HG03103 (cell line): ENCODE measurements at regions not wholly inside any gene's neighbourhood (a gene's known extent, or its start where the extent isn't known, plus 50 kb on each side); places are given as distances from the start of the nearest gene placed in this dataset.

Experiments
- ATAC-seq: cut with Tn5 transposase; IDR thresholded peaks from one replicate; pipeline ENCODE4 v1.9.1; 2021; ENCODE audit warnings: low read depth; ENCODE audit not compliant: unreplicated experiment

DNA sequence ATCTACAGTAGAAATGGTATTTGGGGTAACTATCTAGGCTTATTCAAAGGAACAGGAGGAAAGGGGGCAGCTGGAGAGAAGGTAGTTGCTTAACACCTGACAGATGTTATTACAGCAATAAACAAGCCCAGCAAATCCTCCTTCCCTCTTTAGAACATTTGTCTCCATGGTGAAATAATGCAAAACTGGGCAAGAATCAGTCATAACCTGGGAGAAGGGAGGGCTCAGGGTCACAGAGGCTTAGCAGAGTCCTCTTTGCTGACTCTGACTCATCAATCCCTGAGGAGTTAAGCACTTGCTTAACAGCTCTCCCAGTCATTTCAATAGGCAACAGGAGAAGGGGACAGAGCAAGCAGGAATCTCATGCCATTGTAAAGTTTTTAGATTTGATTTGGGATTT is 230.3 kb downstream of the IBTK start:
- ATAC-seq, result no peak

DNA sequence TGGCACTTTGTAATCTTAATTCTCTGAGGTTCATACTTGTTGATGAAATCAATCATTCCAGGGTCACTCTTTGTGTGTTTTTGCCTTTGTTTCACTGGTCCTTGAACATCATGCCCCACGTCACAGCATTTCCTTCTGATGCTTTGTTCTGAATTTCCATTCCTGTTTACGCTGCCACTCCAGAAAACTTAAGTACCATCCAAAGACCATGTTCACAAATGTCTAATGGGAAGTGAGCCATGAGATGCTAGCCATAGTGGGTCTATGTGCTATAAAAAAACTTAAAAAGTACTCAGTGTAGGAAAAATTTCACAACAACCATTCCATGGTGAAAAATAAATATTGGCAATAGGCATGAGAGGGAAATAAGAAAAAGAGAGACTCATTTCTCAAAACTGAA is 232.0 kb downstream of the IBTK start:
- ATAC-seq, result no peak

DNA sequence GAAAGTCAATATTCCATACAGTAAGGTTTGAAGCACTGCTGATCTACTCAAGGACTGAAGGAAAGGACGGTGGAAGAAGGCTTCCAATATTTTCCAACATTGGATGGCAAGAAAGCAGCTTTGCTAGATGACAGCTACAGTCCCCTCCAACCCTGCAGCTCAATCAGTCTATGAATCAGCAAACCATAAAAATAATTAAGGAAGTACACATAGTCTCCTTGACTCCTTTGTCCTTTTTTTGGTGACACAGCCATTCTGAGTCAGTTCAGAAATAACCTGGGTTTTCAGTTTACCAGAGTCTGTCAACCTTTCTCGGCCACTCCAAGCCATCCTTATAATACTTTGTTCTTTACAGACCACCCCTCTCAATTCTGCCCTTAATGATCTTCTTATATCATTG is 232.5 kb downstream of the IBTK start:
- ATAC-seq, result no peak

DNA sequence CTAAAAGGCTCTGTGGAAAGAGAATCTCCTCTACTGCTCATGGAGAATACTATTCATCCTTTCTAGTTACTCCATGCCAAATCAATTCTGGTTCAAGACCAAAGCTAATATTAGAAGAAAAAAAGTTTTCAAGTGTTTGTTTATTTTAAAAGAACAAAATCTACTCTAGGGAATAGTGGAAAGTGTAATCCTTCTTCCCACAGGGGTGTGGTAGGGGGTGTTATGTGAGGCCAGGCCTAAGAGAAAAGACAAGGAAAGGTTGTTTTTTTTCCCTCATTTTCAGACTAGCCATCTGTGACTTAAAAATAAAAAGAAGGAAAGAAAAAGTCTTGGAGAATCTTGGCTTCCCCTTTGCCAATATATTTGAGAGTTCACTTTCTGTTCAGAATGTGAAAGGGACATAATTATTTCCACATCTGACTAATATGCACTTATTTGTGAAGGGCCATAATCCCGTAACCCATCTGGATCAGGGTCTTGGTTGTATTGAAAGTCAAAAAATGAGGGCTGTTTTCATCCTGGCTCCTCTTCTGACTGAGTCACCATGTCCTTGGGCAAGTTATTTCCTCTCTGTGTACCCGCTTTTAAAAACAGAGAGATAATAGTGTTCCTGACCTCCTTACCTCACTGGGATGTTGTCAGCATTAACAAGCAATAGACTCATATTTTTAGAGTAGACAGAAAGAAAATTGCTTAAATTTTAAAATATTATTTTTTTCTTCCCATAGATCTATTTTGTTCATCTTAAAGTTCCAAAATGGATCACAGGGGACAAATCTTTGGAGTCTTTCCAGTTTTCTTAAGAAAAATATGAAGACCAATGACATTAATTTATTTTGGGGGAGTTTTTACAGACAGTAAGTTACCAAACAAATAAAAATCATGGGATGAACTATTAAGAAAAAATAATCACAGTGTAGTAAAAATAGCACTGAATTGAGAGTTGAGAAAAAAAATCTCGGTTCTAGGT is 233.7 kb downstream of the IBTK start:
- ATAC-seq, result no peak

DNA sequence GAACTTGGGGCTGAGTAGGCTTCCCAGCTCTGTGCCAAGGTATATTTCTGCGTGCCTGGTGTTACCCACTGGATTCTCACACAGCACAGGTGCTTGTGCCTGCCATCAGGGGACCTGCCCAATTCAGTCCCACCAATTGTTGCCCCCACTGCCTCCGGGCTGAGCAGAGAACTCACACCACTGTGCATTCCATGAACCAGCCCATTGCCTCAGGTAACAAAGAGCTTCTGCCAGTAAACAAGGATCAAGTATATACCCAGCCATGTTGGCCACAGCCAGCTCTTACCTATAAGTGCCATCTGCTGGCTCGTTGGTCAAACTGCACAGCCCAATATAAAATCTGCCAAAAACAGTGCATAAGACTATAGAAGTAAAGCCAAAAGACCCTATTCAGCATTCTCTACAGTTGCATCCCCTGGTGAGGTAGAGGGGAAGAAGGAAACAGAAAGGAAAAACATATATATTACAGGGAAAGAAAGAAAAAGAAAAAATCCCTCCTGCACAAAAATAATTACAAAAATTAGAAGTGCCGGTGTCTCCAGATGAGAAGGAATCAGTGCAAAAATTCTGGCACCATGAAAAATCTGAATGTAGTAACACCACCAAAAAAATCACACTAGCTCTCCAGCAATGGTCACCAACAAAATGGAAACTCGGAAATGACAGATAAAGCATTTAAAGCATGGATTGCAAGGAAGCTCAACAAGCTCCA is 241.4 kb downstream of the IBTK start:
- no peak for ATAC-seq

DNA sequence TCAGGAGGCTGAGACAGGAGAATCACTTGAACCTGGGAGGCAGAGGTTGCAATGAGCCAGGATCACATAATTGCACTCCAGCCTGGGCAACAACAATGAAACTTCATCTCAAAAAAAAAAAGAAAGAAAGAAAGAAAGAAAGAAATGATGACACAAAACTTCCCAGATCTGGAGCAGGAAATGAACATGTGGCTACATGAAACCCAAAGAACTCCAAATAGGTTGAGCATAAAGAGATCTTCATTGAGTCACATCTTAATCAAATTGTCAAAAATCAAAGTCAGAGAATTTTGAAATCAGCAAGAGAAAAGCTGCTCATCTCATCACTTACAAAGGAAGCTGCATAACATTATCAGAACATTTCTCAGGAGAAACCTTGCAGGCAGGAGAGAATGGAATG is 247.0 kb downstream of the IBTK start:
- ATAC-seq, result no peak

DNA sequence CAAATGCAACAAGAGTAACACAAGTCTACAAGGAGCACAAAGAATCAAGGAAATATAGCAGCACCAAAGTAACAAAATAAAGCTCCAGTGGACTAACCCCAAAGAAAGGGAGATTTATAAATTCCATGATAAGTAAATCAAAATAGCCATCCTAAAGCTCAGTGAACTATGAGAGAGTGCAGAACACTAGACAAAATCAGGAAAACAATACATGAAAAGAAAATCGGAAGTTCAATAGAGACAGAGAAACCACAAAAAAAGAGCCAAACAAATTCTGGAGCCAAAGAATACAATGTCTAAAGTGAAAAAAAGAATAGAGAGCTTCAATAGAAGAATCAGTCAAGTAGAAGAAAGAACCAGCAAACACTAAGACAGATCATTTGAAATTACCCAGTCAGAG is 247.3 kb upstream of the TENT5A start:
- no peak for ATAC-seq

DNA sequence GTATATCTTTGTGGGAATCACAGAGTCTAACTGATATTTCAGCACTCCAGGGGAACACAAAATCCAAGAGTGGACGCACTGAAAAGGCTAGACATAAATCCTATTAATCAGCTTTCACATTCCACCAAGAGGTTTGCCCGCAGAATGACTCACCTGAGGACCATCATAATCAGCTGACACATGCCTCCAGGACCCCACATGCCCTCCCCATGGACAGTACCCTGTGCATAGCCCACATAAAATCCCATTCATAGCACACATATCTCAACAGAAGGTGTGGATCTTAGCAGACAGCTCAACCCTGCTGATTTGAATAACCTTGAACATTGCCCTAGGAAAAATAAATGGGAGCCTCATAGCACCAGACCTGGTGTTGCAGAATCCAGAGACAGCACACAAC is 246.8 kb upstream of the TENT5A start:
- no peak for ATAC-seq

DNA sequence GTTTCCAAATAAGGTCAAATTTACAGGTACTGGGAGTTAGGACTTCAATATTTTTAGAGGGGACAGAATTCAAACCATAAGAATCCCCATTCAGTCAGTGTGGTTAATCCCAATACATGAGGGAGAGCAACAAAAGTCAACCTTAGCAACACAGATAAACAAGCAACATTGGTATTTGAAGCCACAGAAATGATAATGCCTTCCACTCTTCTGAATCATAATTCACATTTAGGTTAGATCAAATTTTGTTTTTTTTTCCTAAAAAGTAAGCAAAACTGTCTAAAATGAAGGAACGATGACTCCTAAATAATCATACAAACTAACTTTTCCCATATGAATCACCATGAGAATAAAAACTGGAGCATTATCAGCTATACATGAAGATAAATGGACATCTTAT is 246.0 kb upstream of the TENT5A start:
- ATAC-seq, result no peak

DNA sequence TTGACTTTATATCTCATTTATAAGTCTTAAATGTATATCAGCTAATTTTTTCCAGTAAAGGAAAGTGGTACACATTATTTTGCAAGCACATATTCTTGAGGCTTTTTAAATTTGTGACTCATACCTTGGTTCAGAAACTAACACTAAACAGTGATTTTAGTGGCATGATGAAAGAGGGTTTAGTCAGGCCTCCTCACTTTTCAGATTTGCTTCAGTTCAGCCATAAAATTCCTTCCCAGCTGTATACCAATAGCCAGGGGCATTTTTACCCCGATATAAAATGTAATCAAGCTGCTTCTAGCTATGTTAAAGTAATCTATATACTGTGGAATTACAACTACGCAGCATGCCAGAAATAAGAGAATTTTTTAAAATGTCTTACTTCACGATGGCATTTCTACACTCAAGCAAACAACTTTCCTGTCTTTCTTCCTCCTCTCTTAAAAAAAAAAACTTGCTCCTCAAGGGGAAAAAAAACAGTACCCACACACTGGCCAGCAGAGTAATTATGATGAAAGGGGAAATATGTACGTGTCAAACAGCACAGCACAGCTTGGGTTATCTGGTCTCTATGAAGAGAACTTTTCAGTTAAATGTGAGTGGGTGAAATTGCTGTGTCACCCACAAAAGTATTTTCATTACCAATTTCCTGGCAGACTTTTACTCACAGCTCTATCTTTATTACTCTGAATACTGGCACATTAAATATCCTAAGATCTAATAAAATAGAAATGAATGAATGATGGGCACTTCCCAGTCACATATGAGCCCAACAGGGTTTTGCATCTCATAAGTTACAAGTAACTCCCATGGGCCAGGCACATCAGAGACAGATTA is 244.8 kb upstream of the TENT5A start:
- no peak for ATAC-seq

DNA sequence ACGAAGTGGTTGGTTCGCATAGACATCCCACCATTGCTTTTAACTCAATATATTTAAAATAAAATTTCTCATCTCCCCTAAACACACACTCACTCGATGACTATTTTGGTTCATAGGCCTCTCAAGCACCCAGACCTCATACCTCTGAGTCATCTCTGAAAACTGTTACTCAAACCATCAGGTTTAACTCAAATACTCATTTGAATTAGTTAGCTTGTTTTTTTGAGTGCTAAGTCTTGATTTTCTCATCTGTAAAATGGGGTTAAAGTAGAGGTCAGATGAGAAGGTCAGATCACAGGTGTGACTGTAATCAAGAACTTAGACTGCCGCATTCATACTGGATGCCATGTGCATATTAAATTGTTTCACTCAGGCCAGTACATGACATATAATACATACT is 243.9 kb upstream of the TENT5A start:
- ATAC-seq, result no peak

DNA sequence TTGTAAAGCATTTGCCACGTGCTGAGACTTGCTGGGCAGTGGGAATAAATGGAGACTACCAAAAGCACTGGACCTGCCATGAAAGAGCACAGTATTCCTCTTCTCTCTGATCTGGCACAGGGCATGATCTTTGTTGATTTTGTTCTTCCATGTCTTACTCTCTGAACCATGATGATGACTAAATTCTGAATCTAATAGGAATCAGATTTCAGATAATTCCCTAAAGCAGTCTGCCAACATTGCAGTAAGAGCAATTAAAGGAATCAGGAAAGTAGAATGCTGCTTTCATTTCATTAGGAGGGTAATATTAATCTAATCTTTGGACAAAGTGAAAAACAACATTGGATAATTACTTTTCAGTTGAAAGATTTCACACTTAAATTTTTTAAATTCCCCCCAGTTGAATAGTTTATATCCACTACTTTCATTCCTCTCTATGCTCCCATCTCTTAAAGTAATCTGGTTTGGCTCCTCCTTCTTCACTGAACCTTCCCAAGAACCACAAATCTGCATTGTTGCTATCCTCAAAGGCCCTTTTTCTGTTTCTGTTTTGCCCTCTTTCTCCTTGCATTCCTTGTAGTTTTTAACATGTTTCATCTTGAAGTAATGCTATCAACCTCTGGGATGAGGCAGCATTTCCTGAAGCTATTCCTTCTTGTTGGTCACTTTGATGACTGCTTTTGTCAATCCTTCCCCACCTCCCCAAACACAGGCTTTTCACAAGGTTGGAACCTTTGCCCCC is 243.2 kb upstream of the TENT5A start:
- no peak for ATAC-seq

DNA sequence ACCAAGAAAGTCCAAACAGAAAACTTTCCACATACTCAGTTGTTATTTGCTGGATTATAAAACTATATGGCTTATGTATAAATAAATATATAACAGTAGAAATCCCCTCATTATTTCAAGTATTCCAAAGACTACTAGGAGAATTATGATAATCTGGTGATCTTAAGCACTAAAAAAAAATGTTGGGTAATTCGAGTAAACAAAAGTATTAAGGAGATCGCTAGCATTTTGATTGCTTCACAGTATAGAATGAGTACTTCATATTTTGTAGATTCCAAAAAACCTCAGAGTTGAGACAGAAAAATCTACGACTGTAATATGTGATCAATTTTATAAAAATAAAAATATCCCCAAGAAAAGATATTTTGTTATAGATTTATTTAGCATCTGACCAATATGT is 236.4 kb upstream of the TENT5A start:
- ATAC-seq, result no peak

DNA sequence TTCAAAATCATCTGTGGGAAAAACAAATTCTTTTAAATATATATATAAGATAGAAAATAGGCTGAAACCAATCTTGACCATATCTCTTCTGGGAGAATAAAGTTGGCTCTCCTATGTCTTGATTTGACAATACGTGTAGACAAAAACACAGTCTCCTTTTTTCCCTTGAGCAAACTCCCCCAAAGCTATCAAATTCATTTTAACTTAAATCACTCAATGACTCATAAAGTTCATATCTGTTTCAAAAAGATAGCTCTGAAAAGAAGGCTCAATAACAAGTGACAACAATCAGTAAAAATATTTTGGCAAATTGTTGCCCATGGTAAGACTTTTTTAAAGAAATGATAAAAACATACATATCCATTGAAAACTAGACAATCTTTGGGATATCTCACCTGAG is 236.0 kb upstream of the TENT5A start:
- ATAC-seq, result no peak

DNA sequence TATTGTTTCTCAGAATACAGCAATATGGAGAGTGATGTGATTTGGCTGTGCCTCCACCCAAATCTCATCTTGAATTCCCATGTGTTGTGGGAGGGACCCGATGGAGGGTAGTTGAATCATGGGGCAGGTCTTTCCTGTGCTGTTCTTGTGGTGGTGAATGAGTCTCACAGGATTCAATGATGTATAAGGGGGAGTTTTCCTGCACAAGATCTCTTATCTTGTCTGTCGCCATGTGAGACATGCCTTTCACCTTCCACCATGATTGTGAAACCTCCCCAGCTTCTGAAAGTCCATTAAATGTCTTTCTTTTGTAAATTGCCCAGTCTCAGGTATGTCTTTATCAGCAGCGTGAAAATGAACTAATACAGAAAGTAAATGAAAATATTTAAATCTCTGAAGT is 234.8 kb upstream of the TENT5A start:
- ATAC-seq, result no peak

DNA sequence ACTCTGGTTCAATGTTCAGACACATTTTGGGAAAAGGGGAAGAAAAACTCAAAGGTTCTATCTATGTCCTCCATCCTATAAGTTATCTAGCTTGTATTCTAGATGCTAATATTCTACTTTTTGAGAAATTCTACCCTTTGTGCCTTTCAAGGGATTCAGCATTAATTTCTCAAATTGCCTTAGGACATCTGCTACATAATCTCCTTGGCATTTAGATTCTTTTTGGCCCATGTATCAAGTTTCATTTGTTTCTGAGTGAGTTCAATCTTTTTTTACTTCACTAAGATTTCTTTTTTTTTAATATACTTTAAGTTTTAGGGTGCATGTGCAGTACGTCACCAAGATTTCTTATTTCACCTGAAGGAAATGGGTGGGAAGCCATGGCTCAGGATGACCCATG is 232.7 kb upstream of the TENT5A start:
- ATAC-seq, result no peak

DNA sequence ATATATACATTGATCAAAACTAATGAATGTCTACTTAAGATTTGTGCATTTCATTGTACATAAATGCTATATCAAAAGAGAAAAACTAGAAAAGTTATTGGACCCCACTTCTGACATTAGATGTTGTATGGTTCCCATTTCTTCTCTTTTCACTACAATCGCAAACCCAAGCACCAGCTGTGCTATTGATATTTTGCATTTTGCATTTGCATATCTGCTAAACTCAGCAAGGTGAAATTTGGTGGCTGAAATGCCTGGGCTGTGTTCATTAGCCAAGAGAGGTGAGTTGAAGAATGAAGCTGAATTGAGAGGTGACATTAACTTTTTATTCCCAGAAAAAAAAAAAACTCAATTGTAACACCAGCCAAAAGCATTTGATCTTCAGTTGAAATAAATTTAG is 232.1 kb upstream of the TENT5A start:
- ATAC-seq, result no peak

DNA sequence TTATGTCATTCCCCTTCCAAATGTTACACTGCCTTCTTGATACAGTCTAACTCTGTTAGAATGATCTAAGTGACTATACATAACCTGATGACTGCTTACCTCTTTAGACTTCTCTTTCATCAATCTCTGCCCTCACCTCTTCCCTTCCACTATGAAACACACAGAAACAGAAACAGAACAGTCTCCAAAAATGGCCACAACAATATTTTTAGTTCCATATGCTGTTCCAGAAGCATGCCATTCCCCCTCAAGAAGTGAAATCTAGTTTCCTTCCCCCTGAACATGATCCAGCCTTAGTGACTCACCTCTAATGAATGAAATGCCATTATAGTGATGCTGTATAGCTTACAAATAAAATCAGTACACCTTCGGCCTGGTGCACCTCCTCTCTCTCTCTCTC is 229.3 kb upstream of the TENT5A start:
- no peak for ATAC-seq

DNA sequence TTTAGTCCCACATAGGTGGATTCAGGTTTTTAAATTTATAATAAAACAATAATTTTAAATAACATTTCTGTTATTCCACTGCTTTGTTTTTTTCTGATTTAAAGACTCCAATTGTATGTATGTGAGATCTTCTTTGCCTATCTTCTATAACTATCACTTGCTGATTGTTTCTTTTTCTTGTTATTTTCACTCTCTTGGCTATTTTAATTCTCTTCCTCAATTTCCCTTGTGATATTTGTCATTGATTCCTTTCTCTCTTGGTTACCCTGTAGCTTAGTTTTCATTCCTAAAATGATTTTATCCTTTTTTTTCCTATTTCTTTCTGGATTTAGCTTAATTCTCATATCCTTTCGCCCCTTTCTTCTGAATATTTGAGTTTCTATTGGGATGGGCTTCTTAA is 227.3 kb upstream of the TENT5A start:
- no peak for ATAC-seq

DNA sequence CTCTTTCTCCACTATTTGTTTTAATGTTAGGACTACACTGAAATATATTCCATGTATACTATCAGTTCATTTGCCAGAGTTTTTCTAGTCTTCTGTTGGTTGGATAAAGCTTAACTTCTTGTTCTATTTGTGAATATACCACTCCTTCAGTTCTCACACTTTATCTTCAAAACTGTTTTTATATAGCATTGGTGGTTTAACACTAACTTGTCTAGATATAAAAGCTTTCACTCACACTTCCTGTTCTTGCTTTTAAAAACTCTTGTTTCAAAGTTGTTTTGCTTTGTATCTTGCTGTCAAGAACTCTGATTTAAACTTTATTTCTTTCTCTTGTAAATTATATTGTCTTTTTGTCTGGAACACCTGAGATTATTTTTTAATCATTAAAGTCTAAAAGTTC is 226.8 kb upstream of the TENT5A start:
- ATAC-seq, result no peak
